22Rv1 (cell line): ENCODE measurements at regions not wholly inside any gene's neighbourhood (a gene's known extent, or its start where the extent isn't known, plus 50 kb on each side); places are given as distances from the start of the nearest gene placed in this dataset.

Source experiments
- H3K27ac ChIP-seq: fragments of 450-650 bp; 2 replicates; pipeline ENCODE4 v1.5.1; 2017
- ZFX ChIP-seq: fragments of 450-650 bp; IDR thresholded peaks from 2 replicates; pipeline ENCODE4 v1.6.1; 2017; ENCODE audit warnings: antibody characterized with exemption, borderline replicate concordance
- TF ChIP-seq, protein P1 (sequence below): fragments of 450-650 bp; IDR thresholded peaks from 2 replicates; pipeline ENCODE4 v1.5.1; 2017; ENCODE audit warnings: mild to moderate bottlenecking

- H3K27ac ChIP-seq = no peak overlapping the region
- no peak for TF ChIP-seq ZFX
- TF ChIP-seq, protein P1, sequence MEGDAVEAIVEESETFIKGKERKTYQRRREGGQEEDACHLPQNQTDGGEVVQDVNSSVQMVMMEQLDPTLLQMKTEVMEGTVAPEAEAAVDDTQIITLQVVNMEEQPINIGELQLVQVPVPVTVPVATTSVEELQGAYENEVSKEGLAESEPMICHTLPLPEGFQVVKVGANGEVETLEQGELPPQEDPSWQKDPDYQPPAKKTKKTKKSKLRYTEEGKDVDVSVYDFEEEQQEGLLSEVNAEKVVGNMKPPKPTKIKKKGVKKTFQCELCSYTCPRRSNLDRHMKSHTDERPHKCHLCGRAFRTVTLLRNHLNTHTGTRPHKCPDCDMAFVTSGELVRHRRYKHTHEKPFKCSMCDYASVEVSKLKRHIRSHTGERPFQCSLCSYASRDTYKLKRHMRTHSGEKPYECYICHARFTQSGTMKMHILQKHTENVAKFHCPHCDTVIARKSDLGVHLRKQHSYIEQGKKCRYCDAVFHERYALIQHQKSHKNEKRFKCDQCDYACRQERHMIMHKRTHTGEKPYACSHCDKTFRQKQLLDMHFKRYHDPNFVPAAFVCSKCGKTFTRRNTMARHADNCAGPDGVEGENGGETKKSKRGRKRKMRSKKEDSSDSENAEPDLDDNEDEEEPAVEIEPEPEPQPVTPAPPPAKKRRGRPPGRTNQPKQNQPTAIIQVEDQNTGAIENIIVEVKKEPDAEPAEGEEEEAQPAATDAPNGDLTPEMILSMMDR = no peak
Measured at GRCh38 chr7:121515229-121515628, 119.1 kb upstream of the FAM3C start.

DNA sequence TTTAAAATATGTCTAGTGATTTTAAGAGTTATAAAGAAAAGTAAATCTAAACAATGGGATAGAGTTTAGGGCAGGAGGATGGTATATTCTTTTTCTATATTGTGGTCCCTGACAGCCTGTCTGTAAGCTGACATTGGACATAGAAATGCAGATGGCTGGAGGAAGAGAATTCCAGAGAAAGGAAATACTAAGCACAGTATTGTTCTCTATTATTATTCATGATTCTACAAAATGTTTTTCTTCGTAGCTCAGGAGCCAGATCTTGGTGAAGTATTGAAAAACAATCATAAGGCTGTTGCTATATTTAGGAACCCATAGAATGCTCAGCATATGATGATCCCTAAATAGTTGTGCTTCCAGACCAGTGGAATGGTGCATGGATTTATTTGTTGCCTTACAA is 117.0 kb upstream of the FAM3C start:
- no peak for TF ChIP-seq ZFX
- TF ChIP-seq, protein P1 = no peak
- H3K27ac ChIP-seq = no peak overlapping the region

DNA sequence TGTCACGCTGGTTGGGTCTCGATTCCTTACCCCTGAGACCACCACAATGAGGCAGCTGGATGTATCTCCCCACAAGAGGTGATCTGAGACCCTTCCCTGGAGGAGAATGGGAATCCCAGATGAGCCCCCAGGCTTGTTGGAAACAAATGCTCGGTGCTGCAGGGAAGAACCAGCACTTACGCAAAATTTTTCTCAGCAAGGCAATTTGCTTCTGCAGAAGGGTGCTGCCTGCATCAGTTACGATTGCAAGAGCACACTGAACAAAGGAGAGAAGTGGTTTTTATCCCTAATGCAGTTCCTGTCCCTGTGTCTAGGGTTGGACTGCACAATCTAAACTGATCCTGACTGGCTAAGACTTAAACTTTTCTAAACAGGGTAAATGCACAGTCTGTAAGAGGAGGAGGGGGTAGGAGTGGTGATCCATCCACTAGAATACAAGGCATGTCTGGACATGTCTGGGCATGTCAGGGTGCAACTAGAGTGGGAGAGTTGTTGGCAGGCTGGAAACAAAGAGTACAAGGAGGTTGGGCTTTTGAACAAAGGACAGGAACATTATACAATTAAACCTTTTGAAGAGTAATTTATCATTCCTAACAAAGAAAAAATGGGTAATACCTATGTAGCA is 114.9 kb upstream of the FAM3C start:
- TF ChIP-seq ZFX = no peak
- TF ChIP-seq, protein P1 = no peak
- no peak overlapping the region for H3K27ac ChIP-seq

DNA sequence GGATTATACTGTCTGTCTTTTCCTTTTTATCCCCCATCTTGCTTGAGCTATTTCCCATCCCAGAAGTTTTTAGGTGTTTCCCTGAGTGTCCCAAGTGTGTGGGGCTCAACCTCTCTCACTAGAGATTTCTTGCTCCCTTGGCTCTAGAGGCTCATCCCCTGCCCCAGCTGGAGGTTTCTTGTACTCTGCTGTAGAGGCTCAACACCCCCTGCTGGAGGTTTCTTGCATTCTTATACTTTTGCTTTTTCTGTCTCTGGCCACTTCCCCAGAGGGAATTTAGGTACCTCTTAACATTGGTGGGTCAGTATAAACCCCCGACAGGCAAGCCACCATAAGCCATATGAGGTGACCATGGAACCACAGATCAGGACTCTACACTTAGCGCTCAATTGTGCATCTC is 114.2 kb upstream of the FAM3C start:
- no peak overlapping the region for H3K27ac ChIP-seq
- TF ChIP-seq ZFX = no peak
- TF ChIP-seq, protein P1 = peak; percentile 5; the same call in 1 of the 2 replicates

GRCh38 chr7:121505540-121506182 is 109.6 kb upstream of the FAM3C start:
- TF ChIP-seq, protein P1 = no peak
- TF ChIP-seq ZFX = no peak
- H3K27ac ChIP-seq = no peak overlapping the region

DNA sequence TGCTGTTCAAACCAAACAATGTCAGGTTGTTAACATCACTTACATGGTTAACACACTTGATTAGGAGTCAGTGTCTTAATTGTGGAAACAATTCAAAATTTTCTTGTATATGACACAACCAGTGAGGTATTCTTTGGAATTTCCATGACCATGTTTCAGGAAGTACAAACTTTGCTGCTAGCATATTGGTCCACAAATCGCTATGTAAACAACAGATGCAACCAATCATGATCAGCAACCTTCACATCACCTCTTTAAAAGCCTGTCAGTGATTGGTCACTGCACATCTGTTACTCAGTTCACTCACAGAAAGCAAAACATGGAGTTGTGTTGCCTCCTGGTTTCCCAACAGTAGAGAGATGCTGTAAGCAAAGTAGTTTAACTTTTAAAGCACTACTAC is 108.9 kb upstream of the FAM3C start:
- no peak overlapping the region for H3K27ac ChIP-seq
- TF ChIP-seq ZFX = no peak
- TF ChIP-seq, protein P1 = no peak

DNA sequence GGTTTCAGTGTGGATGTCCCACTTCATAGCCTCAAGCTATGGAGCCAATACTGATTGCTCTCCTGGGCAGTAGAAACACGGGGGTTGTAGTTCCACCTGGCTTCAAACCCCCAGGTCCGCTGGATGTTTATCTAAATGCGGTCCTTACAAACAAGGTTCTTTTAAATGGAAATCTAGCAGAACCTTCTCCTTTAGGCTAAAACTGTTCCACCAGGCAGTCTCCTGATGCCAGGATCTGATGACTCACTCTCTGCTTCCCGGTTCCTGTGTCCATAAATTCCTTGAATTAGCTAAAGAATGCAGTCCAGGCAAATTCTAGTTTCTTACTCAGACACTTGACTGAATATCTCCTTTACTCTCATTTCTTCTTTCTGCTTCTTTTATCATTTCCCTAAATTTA is 108.4 kb upstream of the FAM3C start:
- no peak overlapping the region for H3K27ac ChIP-seq
- TF ChIP-seq, protein P1 = no peak
- no peak for TF ChIP-seq ZFX
